ENCODE measurements at regions not wholly inside any gene's neighbourhood (a gene's known extent, or its start where the extent isn't known, plus 50 kb on each side); places are given as distances from the start of the nearest gene placed in this dataset.
"Not testable (repeated sequence)": the region's sequence is repeated elsewhere in the genome, so short reads cannot be mapped to it uniquely, and the experiment has no call there.

GRCh38 chr3:197459571-197459970, 96.2 kb downstream of the BDH1 start:
- DNase-seq (ENCODE audit: low read depth): not testable (repeated sequence)

- DNase-seq (ENCODE audit: low read depth): no peak
Measured at GRCh38 chr3:197458906-197459470, 96.8 kb downstream of the BDH1 start.

GRCh38 chr3:197458179-197458707, 97.5 kb downstream of the BDH1 start:
- no peak for DNase-seq (ENCODE audit: low read depth)

GRCh38 chr3:197456261-197457091, 99.3 kb downstream of the BDH1 start:
- peak; percentile 82 for DNase-seq (ENCODE audit: low read depth)

- not testable (repeated sequence) for DNase-seq (ENCODE audit: low read depth)
Measured at GRCh38 chr3:197454841-197455240, 100.9 kb downstream of the BDH1 start.

- DNase-seq (ENCODE audit: low read depth): no peak
Measured at GRCh38 chr3:197454014-197454413, 101.8 kb downstream of the BDH1 start.

- DNase-seq (ENCODE audit: low read depth): no peak
Measured at GRCh38 chr3:197450810-197451209, 105.0 kb downstream of the BDH1 start.

GRCh38 chr3:197450308-197450707, 105.5 kb downstream of the BDH1 start:
- no peak for DNase-seq (ENCODE audit: low read depth)

- not testable (repeated sequence) for DNase-seq (ENCODE audit: low read depth)
Measured at GRCh38 chr3:197449181-197449580, 106.6 kb downstream of the BDH1 start.

GRCh38 chr3:197447781-197448180, 108.0 kb downstream of the BDH1 start:
- not testable (repeated sequence) for DNase-seq (ENCODE audit: low read depth)

GRCh38 chr3:197447057-197447456, 108.7 kb downstream of the BDH1 start:
- no peak for DNase-seq (ENCODE audit: low read depth)

- DNase-seq (ENCODE audit: low read depth): no peak
Measured at GRCh38 chr3:197446700-197447056, 109.1 kb downstream of the BDH1 start.

GRCh38 chr3:197445896-197446699, 109.7 kb downstream of the BDH1 start:
- DNase-seq (ENCODE audit: low read depth): no peak

- DNase-seq (ENCODE audit: low read depth): no peak
Measured at GRCh38 chr3:197444793-197445379, 110.9 kb downstream of the BDH1 start.

GRCh38 chr3:197443506-197443905, 112.3 kb downstream of the BDH1 start:
- no peak for DNase-seq (ENCODE audit: low read depth)

GRCh38 chr3:197440717-197441303, 115.0 kb downstream of the BDH1 start:
- DNase-seq (ENCODE audit: low read depth): no peak

GRCh38 chr3:197438906-197439305, 116.9 kb downstream of the BDH1 start:
- DNase-seq (ENCODE audit: low read depth): no peak

- no peak for DNase-seq (ENCODE audit: low read depth)
Measured at GRCh38 chr3:197435426-197435825, 120.3 kb downstream of the BDH1 start.

GRCh38 chr3:197434830-197435229, 120.9 kb downstream of the BDH1 start:
- no peak for DNase-seq (ENCODE audit: low read depth)

- DNase-seq (ENCODE audit: low read depth): no peak
Measured at GRCh38 chr3:197432384-197433127, 123.2 kb downstream of the BDH1 start.

- DNase-seq (ENCODE audit: low read depth): no peak
Measured at GRCh38 chr3:197431346-197431910, 124.3 kb downstream of the BDH1 start.

Data from fibroblast of gingiva (primary cell).